Thoracic aorta (tissue), 2 donors: ENCODE measurements at regions not wholly inside any gene's neighbourhood (a gene's known extent, or its start where the extent isn't known, plus 50 kb on each side); places are given as distances from the start of the nearest gene placed in this dataset.

ENCODE experiments used
- ATAC-seq: fragments of 150-250 bp; one replicate; pipeline ENCODE4 v1.8.0; 2017; ENCODE audit warnings: low read depth; ENCODE audit not compliant: insufficient number of reproducible peaks, low FRiP score
- DNase-seq: peaks from one replicate; pipeline ENCODE4 v3.0.0-alpha.2; 2020; ENCODE audit warnings: low spot score
- H3K27ac ChIP-seq, 2 donors: fragments of 200-600 bp; sonication (generic); 1 replicate in 1 of 2; 2 replicates in 1 of 2; pipeline ENCODE4 v1.5.1; 2016; ENCODE audit warnings: mild to moderate bottlenecking in 2 of 2, moderate library complexity in 2 of 2
- H3K27me3 ChIP-seq: fragments of 200-600 bp; sonication (generic); replicated peaks from 2 replicates; pipeline ENCODE4 v1.6.0; 2016; ENCODE audit warnings: mild to moderate bottlenecking; ENCODE audit not compliant: insufficient read depth
- H3K36me3 ChIP-seq: fragments of 200-600 bp; sonication (generic); one replicate; pipeline ENCODE4 v1.5.1; 2016
- H3K4me1 ChIP-seq, 2 donors: fragments of 200-600 bp; sonication (generic); 1 replicate in 1 of 2; 2 replicates in 1 of 2; pipeline versions ENCODE4 v1.5.1 to v1.6.0; 2016; ENCODE audit warnings: low read depth in 2 of 2, mild to moderate bottlenecking in 1 of 2; ENCODE audit not compliant: control insufficient read depth in 1 of 2
- H3K4me3 ChIP-seq: fragments of 200-600 bp; sonication (generic); 2 replicates; pipeline ENCODE4 v1.5.1; 2016; ENCODE audit warnings: mild to moderate bottlenecking
- H3K9me3 ChIP-seq: fragments of 200-600 bp; sonication (generic); 2 replicates; pipeline ENCODE4 v1.5.1; 2016
- CTCF ChIP-seq: fragments of 200-600 bp; sonication (generic); IDR thresholded peaks from one replicate; pipeline ENCODE4 v1.5.1; 2019; ENCODE audit warnings: antibody characterized with exemption

GRCh38 chr5:162301356-162301755 lies 233.8 kb downstream of the GABRG2 start:
- no peak overlapping the region for H3K4me3 ChIP-seq
- H3K4me1 ChIP-seq, result no peaks in the 10 kb centered on the region
- no peaks in the 10 kb centered on the region for H3K36me3 ChIP-seq
- H3K27me3 ChIP-seq, result no peaks in the 10 kb centered on the region
- no peaks in the 10 kb centered on the region for H3K9me3 ChIP-seq
- TF ChIP-seq CTCF, result no peak
- H3K27ac ChIP-seq, result no peak overlapping the region
- no peak for DNase-seq
- ATAC-seq, result no peak

DNA sequence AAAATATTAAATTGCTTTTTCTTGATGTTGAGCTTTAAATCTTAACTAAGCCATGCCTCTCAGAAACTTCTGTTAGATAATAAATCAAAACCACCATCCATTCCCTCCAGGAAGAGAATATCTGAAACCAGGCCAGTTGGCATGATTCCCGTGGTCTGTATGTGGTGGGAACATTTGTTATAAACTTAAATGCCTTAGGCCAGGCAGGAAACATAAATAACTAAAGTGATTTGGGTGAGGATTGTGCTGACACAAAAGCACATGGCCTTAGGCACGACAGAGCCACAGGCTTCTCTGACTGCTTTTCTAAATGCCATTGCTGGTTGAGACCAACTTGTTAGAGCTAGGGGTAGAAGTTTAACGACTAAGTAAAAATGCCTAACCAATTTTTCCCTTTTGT lies 255.9 kb downstream of the GABRG2 start:
- Histone ChIP-seq H3K27me3 (no peaks in the 10 kb centered on the region), H3K4me1 (peaks cover 0 to 10% of the 10 kb centered on the region in 2 donors), H3K27ac (no peak overlapping the region), H3K36me3 (no peaks in the 10 kb centered on the region), H3K9me3 (no peaks in the 10 kb centered on the region), H3K4me3 (no peak overlapping the region)
- DNase-seq (no peak), ATAC-seq (no peak)
- no peak for TF ChIP-seq CTCF

DNA sequence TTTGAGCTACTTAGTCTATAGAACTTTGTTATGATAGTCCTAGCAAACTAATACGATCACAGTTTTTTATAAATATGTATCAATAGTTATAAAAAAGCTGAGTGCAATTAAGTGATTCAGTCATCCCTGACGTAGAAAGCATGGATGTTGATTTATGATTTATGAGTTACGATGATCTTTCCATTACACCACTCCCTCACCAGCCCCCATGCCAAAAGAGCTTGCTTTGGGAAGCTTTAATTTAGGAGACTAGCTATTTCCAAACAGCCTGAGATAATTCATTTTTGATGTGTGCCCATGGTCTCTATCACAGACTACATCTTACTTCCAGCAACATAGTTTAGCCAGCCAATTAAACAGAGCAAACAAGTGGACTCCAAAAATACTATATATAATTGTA lies 256.8 kb downstream of the GABRG2 start:
- ATAC-seq (no peak), DNase-seq (no peak)
- peaks cover 0 to 10% of the 10 kb centered on the region in 2 donors for H3K4me1 ChIP-seq
- no peaks in the 10 kb centered on the region for H3K9me3 ChIP-seq
- H3K4me3 ChIP-seq, result no peak overlapping the region
- no peak for TF ChIP-seq CTCF
- H3K27ac ChIP-seq, result no peak overlapping the region
- H3K36me3 ChIP-seq, result no peaks in the 10 kb centered on the region
- no peaks in the 10 kb centered on the region for H3K27me3 ChIP-seq

- H3K9me3 ChIP-seq, result no peaks in the 10 kb centered on the region
- peaks cover 0 to 10% of the 10 kb centered on the region in 2 donors for H3K4me1 ChIP-seq
- no peak overlapping the region for H3K4me3 ChIP-seq
- ATAC-seq (no peak), DNase-seq (no peak)
- H3K27ac ChIP-seq, result no peak overlapping the region
- TF ChIP-seq CTCF, result no peak
- no peaks in the 10 kb centered on the region for H3K36me3 ChIP-seq
- H3K27me3 ChIP-seq, result no peaks in the 10 kb centered on the region
These were observed 257.7 kb downstream of the GABRG2 start for GRCh38 chr5:162325143-162325727.

DNA sequence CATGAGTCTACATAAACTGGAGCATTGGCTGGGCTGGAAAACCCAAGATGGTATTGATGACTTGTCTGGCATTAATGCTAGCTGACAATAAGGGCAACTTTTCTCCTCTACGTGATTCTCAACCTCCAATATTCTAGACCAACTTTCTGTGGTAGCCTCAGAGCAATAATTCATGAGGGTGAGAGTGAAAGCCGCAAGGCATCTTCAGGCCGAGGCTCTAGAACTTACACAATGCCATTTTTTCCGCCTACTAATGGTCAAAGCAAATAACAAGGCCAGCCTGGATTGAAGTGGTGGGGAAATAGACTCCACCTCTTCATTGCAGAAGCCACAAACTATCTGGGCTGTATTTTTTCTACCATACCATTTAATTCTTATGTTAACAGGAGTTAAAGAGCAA lies 267.4 kb downstream of the GABRG2 start:
- ATAC-seq (no peak), DNase-seq (no peak)
- no peak overlapping the region for H3K27ac ChIP-seq
- H3K4me3 ChIP-seq, result no peak overlapping the region
- H3K36me3 ChIP-seq, result no peaks in the 10 kb centered on the region
- no peak for TF ChIP-seq CTCF
- no peaks in the 10 kb centered on the region for H3K9me3 ChIP-seq
- no peaks in the 10 kb centered on the region for H3K27me3 ChIP-seq
- no peaks in the 10 kb centered on the region for H3K4me1 ChIP-seq
